ENCODE measurements at regions not wholly inside any gene's neighbourhood (a gene's known extent, or its start where the extent isn't known, plus 50 kb on each side); places are given as distances from the start of the nearest gene placed in this dataset.

DNA sequence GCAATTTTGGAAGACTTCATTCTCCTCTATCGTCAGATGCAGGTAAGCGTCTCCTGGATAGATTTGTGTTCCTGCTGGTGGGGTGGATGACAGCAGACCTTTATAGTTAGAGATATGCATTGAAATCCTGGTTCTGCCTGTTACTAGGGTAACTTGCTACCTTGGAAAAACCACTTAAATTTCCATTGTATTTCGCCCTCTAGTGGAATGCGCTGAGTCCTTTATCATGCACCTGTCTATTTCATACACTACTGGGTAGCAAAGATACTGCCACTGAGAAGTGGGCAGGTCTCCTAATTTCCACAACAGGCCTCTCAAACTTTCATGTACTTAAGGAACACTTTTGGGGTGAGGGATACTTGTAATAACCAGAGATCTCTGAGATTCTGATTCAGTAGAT is 209.5 kb upstream of the SUCLG2 start:
- FAIRE-seq, result no peak

- no peak for FAIRE-seq
Measured at GRCh38 chr3:67860429-67860828, 206.0 kb upstream of the SUCLG2 start.

DNA sequence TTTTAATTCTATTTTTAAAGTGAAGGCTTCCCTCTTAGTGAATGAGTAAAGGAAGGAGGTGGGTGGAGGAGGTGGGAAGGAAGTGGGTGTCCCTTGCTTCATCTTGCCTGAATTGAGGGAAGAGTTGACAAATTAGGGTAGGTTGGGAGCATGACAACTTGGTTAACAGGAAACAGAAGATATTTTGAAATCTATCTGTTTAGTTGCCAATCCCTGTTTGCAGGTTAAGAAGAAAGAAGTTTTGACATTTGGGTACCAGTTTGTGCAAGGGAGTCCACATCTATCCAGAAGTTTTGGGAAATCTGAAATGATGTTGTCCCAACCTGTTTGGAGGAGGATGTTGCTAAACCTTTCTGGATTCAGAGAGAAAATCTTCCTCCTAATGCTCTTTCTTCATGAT is 204.1 kb upstream of the SUCLG2 start:
- FAIRE-seq, result no peak

- FAIRE-seq, result no peak
Measured at GRCh38 chr3:67856718-67857117, 202.3 kb upstream of the SUCLG2 start.

DNA sequence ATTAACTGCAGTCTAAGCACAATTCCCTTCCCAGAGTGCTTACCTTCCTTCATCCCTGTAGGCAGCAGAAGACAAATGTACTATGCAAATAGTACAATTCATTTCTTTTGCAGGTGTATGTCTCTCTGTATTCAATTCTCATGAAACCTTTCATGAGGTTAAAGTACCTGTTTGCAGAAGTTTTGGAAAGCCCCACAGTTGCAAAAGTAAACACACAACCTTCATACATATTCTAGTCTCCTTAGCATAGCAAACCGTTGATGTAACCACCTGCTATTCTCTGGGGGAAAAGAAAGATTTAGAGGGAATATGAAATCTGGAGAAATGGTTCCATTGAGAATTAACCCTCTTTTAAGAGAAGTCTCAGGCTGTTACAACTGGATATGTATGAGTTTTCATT is 200.3 kb upstream of the SUCLG2 start:
- no peak for FAIRE-seq

- no peak for FAIRE-seq
Measured at GRCh38 chr3:67853520-67853919, 199.1 kb upstream of the SUCLG2 start.

DNA sequence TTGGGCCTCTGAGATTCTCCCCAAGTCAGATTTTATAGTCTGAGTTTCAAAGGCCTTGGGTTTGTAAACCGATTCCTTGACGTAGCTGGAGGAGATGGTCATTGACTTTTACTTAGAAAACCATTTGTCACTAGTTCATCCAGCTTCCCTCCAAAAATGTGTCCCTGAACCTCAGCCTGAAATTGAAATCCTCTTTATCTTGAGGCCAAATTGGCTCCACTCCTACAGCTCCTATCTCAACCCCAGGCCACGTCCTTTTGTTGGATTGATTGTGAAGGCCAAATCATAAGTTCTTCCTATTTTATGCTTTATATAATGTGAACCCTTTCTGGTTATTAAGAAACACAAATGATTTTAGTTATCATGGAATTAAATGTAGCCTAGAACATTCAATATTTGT is 193.9 kb upstream of the SUCLG2 start:
- FAIRE-seq, result no peak

GRCh38 chr3:67846166-67846565 is 191.8 kb upstream of the SUCLG2 start:
- FAIRE-seq, result no peak

DNA sequence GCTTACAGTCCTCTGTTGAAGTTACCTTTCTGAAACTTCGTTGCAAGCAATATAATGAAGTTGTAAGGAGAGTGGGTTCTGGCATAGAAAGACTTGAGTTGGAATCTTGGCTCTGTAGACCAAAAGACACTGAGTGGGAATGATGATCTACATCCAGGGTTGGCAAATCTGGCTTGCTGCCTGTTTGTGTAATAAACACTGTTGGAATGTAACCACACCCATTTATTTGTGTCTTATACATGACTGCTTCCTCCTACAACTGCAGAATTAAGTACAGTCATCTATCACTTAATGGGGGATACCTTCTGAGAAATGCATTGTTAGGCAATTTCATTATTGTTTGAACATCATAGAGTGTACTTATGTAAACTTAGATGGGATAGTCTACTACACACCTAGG is 178.4 kb upstream of the SUCLG2 start:
- FAIRE-seq, result no peak

DNA sequence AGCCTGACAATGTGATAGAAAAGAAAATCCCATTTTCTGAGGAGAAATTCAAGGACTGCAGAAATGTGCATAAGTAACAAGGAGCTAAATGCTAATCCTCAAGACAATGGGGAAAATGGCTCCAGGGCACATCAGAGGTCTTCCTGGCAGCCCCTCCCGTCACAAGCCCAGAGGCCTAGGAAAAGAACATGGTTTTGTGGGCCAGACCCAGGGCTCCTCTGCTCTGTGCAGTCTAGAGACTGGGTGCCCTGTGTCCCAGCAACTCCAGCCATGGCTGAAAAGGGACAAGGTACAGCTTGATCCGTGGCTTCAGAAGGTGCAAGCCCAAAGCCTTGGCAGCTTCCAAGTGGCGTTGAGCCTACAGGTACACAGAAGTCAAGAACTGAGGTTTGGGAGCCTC is 176.8 kb upstream of the SUCLG2 start:
- FAIRE-seq, result no peak

DNA sequence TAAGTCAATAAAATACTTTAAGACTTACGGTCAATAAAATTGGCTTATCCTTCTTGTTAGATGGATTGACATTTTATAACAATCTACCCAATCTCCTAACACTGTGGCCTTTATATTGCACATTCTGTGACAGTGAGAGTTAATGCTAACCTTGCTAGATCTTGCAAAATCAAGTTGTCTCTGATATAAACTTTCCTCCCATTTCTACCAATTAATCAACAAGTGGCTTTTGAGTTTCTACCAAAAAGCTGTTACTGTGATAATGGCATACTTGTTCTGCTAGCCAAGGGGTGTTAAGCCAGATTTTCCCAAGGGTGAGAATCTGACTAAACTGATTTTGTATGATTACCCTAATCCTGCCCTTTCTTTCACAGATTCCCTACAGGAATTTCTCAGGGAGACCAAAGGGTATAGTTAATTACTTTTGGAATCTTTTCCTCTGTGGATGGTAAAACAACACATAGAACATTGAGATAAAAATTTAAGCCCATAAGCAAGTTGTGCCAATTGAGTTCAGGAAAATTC is 174.1 kb upstream of the SUCLG2 start:
- no peak for FAIRE-seq

- no peak for FAIRE-seq
Measured at GRCh38 chr3:67821135-67821534, 166.7 kb upstream of the SUCLG2 start.

GRCh38 chr3:67819447-67819846 is 165.0 kb upstream of the SUCLG2 start:
- FAIRE-seq, result no peak

GRCh38 chr3:67809370-67809935 is 155.0 kb upstream of the SUCLG2 start:
- FAIRE-seq, result no peak

- FAIRE-seq, result no peak
Measured at GRCh38 chr3:67808906-67809305, 154.5 kb upstream of the SUCLG2 start.

- FAIRE-seq, result no peak
Measured at GRCh38 chr3:67804578-67804977, 150.2 kb upstream of the SUCLG2 start.

- no peak for FAIRE-seq
Measured at GRCh38 chr3:67804089-67804488, 149.7 kb upstream of the SUCLG2 start.

- FAIRE-seq, result no peak
Measured at GRCh38 chr3:67798412-67798811, 144.0 kb upstream of the SUCLG2 start.

GRCh38 chr3:67791620-67792019 is 137.2 kb upstream of the SUCLG2 start:
- no peak for FAIRE-seq

DNA sequence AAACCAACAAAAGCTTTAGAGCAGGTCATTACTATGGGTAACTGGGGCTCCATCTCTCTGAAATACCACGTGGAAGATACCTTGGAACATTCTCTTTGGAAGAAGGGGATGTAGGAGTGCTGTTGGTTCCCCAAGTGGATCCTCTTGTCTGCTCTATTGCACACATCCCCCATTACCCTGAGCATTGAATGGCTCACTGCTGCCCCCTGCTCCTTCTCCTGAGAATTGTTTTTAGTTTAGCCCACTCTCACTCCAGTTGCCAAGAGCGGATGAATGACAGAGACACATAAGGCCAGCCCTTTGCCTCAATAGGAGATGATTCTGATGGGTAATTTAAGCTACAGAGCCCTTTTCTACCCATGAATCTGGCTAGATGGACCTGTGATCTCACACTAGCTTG is 135.6 kb upstream of the SUCLG2 start:
- no peak for FAIRE-seq

DNA sequence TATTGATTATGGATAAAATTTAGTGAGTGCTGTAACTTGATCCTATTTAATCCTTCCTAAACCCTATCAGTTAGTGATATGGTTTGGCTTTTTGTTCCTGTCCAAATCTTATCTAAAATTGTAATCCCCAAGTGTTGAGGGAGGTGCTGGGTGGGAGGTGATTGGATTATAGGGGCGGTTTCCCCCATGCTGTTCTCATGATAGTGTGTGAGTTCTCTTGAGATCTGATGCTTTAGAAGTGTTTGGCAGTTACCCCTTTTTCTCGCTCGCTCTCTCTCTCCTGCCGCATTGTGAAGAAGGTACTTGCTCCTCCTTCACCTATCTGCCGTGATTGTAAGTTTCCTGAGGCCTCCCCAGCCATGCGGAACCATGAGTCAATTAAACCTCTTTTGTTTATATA is 134.0 kb upstream of the SUCLG2 start:
- no peak for FAIRE-seq

DNA sequence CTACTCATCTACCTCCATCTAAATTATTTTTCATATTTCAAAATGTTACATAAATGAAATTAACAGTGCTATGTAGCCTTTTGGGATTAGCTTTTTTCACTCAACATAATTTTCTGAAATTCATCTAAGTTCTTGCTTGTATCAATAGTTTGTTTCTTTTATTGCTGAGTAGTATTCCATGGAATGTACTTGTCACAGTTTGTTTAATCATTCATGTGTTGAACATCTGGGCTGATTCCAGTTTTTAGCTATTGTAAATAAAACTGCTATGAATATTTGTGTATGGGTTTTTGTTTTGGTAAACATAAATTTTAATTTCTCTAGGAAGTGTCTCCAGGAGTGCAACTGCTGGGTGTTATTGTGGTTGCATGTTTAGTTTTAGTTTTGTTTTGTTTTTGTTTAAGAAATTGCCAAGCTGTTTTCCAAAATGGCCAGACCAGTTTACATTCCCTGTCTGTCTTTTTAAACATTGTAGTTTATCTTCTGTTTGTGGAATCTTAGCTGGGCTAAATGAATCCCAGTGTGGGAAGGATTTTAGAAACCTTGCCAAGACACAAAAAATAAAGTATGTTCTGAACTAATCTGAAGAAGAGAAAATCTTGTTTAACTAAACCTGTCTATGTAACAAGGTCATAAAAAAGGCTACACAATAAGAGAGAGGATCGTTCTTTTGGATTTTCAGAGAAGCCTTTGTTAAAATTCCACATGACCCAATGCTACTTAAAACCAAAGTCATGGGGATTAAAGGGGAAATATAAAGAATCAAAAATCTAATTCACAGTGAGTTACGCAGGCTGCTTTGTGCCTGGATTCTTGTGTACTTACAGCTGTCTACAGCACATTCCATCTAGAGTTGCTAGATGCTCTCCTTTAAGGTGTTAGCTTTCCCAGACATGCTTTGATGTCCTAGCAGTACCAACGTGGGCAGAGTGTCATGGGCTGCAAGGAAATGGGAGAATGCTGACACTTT is 129.2 kb upstream of the SUCLG2 start:
- FAIRE-seq, result no peak

- no peak for FAIRE-seq
Measured at GRCh38 chr3:67781871-67782270, 127.5 kb upstream of the SUCLG2 start.

DNA sequence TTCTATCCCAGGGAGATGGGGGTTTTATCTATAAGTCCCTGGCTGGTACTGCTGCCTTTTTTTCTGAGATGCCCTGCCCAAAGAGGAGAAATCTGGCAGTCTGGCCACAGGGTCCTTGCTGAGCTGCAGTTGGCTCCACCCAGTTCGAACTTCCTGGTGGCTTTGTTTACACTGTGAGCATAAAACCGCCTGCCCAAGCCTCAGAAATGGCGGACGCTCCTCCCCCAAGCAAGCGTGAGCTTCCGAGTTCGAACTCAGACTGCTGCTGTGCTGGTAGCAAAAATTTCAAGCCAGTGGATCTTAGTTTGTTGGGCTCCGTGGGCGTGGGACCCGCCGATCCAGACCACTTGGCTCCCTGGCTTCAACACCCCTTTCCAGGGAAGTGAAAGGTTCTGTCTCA is 126.8 kb upstream of the SUCLG2 start:
- FAIRE-seq, result no peak

Data from islet of Langerhans (tissue), 1 donor.